ENCODE measurements at regions not wholly inside any gene's neighbourhood (a gene's known extent, or its start where the extent isn't known, plus 50 kb on each side); places are given as distances from the start of the nearest gene placed in this dataset.
A peak's percentile ranks its signal among the peaks of the same experiment; 100 is the strongest.

- TF ChIP-seq, protein P1, sequence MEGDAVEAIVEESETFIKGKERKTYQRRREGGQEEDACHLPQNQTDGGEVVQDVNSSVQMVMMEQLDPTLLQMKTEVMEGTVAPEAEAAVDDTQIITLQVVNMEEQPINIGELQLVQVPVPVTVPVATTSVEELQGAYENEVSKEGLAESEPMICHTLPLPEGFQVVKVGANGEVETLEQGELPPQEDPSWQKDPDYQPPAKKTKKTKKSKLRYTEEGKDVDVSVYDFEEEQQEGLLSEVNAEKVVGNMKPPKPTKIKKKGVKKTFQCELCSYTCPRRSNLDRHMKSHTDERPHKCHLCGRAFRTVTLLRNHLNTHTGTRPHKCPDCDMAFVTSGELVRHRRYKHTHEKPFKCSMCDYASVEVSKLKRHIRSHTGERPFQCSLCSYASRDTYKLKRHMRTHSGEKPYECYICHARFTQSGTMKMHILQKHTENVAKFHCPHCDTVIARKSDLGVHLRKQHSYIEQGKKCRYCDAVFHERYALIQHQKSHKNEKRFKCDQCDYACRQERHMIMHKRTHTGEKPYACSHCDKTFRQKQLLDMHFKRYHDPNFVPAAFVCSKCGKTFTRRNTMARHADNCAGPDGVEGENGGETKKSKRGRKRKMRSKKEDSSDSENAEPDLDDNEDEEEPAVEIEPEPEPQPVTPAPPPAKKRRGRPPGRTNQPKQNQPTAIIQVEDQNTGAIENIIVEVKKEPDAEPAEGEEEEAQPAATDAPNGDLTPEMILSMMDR (IDR thresholded peaks at IDR 0.05): peak; percentile 96
- Histone ChIP-seq H3K9me3 (no peaks in the 10 kb centered on the region), H3K27me3 (no peaks in the 10 kb centered on the region), H3K36me3 (no peaks in the 10 kb centered on the region), H3K4me3 (no peak overlapping the region), H3K4me1 (peaks cover 32% of the 10 kb centered on the region), H3K27ac (no peak overlapping the region)
- ATAC-seq (peak; percentile 88), DNase-seq (no peak)
- intact Hi-C loops (cut with DNase I): loop anchor here (10.0 kb wide), 1 partner anchor 662 kb away; no protein-coding TSS in a partner anchor
Observed at GRCh38 chr7:16982640-16983350, 101.0 kb upstream of the AGR3 start.

GRCh38 chr7:16984375-16984774, 102.6 kb upstream of the AGR3 start:
- no peaks in the 10 kb centered on the region for H3K27me3 ChIP-seq
- ATAC-seq (peak; percentile 35), DNase-seq (no peak)
- H3K27ac ChIP-seq: no peak overlapping the region
- no peaks in the 10 kb centered on the region for H3K9me3 ChIP-seq
- H3K36me3 ChIP-seq: no peaks in the 10 kb centered on the region
- TF ChIP-seq, protein P1 (IDR thresholded peaks at IDR 0.05): no peak
- intact Hi-C loops (cut with DNase I): loop anchor here (10.0 kb wide), 1 partner anchor 660 kb away; no protein-coding TSS in a partner anchor
- no peak overlapping the region for H3K4me3 ChIP-seq
- peaks cover 28% of the 10 kb centered on the region for H3K4me1 ChIP-seq

DNA sequence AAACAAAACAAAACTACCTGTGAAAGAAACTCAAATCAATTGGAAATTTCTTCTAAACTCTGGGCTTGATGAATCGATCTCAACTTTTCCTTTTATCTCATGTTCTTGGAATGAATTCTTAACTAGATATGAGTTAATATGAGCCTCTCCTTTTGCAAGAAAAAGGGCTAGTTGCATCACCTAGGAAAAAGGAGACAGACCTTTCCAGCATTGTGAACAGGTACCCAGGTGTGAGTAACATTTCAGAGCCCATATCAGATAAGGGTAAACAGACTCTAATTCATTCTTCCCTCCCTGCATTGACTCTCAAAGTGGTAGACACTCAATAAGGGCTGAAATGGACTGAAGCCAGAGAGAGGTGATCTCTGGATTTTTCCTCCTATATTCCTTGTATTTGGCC, 103.8 kb upstream of the AGR3 start:
- Histone ChIP-seq H3K36me3 (no peaks in the 10 kb centered on the region), H3K4me1 (peaks cover 30% of the 10 kb centered on the region), H3K9me3 (no peaks in the 10 kb centered on the region), H3K4me3 (no peak overlapping the region), H3K27ac (no peak overlapping the region), H3K27me3 (no peaks in the 10 kb centered on the region)
- TF ChIP-seq, protein P1 (IDR thresholded peaks at IDR 0.05): no peak
- ATAC-seq (no peak), DNase-seq (no peak)
- intact Hi-C loops (cut with DNase I): loop anchor here (10.0 kb wide), 1 partner anchor 659 kb away; no protein-coding TSS in a partner anchor

GRCh38 chr7:16986755-16987154, 105.0 kb upstream of the AGR3 start:
- no peak for DNase-seq
- intact Hi-C loops (cut with DNase I): loop anchor here (10.0 kb wide), 1 partner anchor 658 kb away; no protein-coding TSS in a partner anchor
- Histone ChIP-seq H3K36me3 (no peaks in the 10 kb centered on the region), H3K27ac (no peak overlapping the region), H3K4me3 (no peak overlapping the region), H3K4me1 (peaks cover 31% of the 10 kb centered on the region), H3K27me3 (no peaks in the 10 kb centered on the region), H3K9me3 (no peaks in the 10 kb centered on the region)
- TF ChIP-seq, protein P1 (IDR thresholded peaks at IDR 0.05): no peak
- no peak for ATAC-seq

DNA sequence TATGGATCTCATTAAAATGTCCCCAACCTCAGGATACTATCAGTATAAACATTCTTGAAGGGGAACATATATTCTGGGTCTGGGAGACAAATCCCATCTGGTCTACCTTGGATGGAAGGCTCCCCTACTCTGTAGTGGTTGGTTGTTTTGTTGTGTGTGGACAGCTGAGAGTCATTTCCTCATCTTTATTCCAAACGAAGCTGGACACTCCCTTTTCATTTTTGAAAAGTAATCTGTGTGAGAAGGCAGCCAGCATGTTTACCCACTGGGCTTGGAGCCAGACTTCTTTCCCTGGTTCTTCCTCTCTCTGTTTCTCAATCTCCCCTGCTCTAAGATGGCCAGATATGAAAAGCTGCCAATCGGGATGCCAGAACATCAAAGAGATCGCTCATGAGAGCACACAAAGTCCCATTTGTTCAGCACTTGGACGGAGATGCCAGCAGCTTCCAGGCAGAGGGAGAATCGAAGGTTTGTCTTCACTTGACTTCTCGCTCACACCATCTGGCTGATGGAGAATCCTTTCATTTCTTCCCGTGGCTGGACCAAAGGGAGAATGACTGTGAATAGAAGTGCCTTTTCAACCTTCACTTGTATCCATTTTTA, 108.1 kb upstream of the AGR3 start:
- H3K27me3 ChIP-seq: no peaks in the 10 kb centered on the region
- H3K4me3 ChIP-seq: peak overlapping the region; percentile 42
- intact Hi-C loops (cut with DNase I): loop anchor here (10.0 kb wide), 1 partner anchor 655 kb away; no protein-coding TSS in a partner anchor
- peak; percentile 70 for DNase-seq
- TF ChIP-seq, protein P1 (IDR thresholded peaks at IDR 0.05): no peak
- peak overlapping the region; percentile 81 for H3K27ac ChIP-seq
- no peaks in the 10 kb centered on the region for H3K36me3 ChIP-seq
- H3K4me1 ChIP-seq: peaks cover 15% of the 10 kb centered on the region
- ATAC-seq: peak; percentile 88
- H3K9me3 ChIP-seq: no peaks in the 10 kb centered on the region
